ENCODE measurements at regions not wholly inside any gene's neighbourhood (a gene's known extent, or its start where the extent isn't known, plus 50 kb on each side); places are given as distances from the start of the nearest gene placed in this dataset.

- Histone ChIP-seq H3K4me1 (ENCODE audit: control insufficient read depth in 1 of 2, insufficient read depth in 1 of 2, low read depth in 1 of 2, low read length in 1 of 2) (no peaks in the 10 kb centered on the region), H3K4me3 (ENCODE audit: low read depth in 1 of 2, low read length in 1 of 2) (no peak overlapping the region), H3K27ac (no peak overlapping the region), H3K36me3 (no peaks in the 10 kb centered on the region), H3K9me3 (no peaks in the 10 kb centered on the region), H3K27me3 (peaks cover 10% of the 10 kb centered on the region)
- TF ChIP-seq CTCF (IDR thresholded peaks at IDR 0.05) = no peak
Observed at GRCh38 chr2:173468266-173468793, 113.7 kb downstream of the CDCA7 start.

- Histone ChIP-seq H3K27ac (no peak overlapping the region), H3K36me3 (no peaks in the 10 kb centered on the region), H3K9me3 (no peaks in the 10 kb centered on the region), H3K4me1 (ENCODE audit: control insufficient read depth in 1 of 2, insufficient read depth in 1 of 2, low read depth in 1 of 2, low read length in 1 of 2) (no peaks in the 10 kb centered on the region), H3K4me3 (ENCODE audit: low read depth in 1 of 2, low read length in 1 of 2) (no peak overlapping the region), H3K27me3 (peaks cover 25% of the 10 kb centered on the region)
- no peak for TF ChIP-seq CTCF (IDR thresholded peaks at IDR 0.05)
Observed at GRCh38 chr2:173472112-173472511, 117.4 kb downstream of the CDCA7 start.

DNA sequence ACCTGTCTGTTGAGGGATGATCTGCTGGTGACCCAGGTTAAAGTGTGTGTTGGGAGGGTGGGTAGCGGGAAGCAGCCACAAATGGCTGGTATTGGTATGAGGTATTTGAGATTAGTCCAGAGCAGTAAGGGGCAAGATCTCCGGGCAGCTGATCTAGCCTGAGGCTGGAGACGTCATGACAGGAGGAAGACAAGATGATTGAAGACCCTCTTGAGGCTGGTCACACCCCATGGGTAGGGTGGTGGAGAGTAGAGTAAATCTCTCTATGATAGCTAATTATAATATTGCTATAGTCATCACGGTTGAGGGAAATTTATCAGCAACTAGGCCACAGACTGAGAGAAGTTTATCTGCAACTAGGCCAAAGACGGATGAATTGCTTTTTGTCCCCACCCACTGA, 128.5 kb downstream of the CDCA7 start:
- no peaks in the 10 kb centered on the region for H3K4me1 ChIP-seq (ENCODE audit: control insufficient read depth in 1 of 2, insufficient read depth in 1 of 2, low read depth in 1 of 2, low read length in 1 of 2)
- H3K36me3 ChIP-seq = no peaks in the 10 kb centered on the region
- no peak overlapping the region for H3K4me3 ChIP-seq (ENCODE audit: low read depth in 1 of 2, low read length in 1 of 2)
- H3K27ac ChIP-seq = no peak overlapping the region
- no peaks in the 10 kb centered on the region for H3K9me3 ChIP-seq
- no peak for TF ChIP-seq CTCF (IDR thresholded peaks at IDR 0.05)
- peaks cover 2% of the 10 kb centered on the region for H3K27me3 ChIP-seq

DNA sequence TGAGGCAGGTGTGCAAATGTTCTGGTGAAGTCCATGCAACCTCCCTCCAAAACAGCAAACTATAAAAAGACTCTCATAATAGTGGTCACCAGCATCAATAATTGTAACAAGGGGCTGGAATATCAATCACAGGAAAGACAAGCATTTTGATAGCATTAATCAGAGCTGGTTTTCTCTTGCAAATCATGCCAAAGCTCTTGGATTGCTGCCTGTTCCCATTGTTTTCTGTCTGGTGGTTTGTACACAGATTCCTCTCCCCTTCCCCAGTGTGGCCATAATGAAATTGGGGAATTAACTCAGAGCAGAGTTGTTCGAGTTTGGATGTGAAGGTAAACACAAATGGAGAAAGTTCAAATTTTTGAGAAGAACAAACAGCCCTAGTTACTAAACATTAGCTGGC, 134.2 kb downstream of the CDCA7 start:
- Histone ChIP-seq H3K9me3 (no peaks in the 10 kb centered on the region), H3K4me3 (ENCODE audit: low read depth in 1 of 2, low read length in 1 of 2) (no peak overlapping the region), H3K27me3 (peaks cover 15% of the 10 kb centered on the region), H3K4me1 (ENCODE audit: control insufficient read depth in 1 of 2, insufficient read depth in 1 of 2, low read depth in 1 of 2, low read length in 1 of 2) (no peaks in the 10 kb centered on the region), H3K27ac (no peak overlapping the region), H3K36me3 (no peaks in the 10 kb centered on the region)
- TF ChIP-seq CTCF (IDR thresholded peaks at IDR 0.05) = no peak

GRCh38 chr2:173491418-173491817, 136.7 kb downstream of the CDCA7 start:
- H3K4me3 ChIP-seq (ENCODE audit: low read depth in 1 of 2, low read length in 1 of 2) = no peak overlapping the region
- no peaks in the 10 kb centered on the region for H3K4me1 ChIP-seq (ENCODE audit: control insufficient read depth in 1 of 2, insufficient read depth in 1 of 2, low read depth in 1 of 2, low read length in 1 of 2)
- H3K27me3 ChIP-seq = peaks cover 15% of the 10 kb centered on the region
- no peak for TF ChIP-seq CTCF (IDR thresholded peaks at IDR 0.05)
- H3K27ac ChIP-seq = no peak overlapping the region
- no peaks in the 10 kb centered on the region for H3K9me3 ChIP-seq
- H3K36me3 ChIP-seq = no peaks in the 10 kb centered on the region

DNA sequence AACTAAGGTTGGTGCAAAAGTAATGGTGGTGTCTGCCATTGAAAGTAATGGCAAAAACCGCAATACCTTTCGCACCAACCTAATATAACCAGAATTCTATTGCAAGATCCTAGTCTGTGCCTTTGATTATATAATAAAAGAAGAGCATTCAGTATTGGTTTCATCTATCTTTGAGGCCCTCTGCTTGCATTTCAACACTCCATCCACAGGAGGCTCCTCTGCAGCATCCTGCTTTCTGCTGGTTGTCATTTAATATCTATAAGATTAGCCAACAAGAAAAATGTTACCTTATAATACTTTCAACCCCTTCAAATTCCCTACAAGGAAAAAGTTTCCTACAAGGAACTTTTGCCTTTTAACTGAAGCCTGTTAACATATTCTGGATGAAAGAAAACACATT, 139.2 kb downstream of the CDCA7 start:
- H3K27me3 ChIP-seq = peaks cover 5% of the 10 kb centered on the region
- no peak overlapping the region for H3K4me3 ChIP-seq (ENCODE audit: low read depth in 1 of 2, low read length in 1 of 2)
- no peaks in the 10 kb centered on the region for H3K36me3 ChIP-seq
- no peaks in the 10 kb centered on the region for H3K9me3 ChIP-seq
- H3K27ac ChIP-seq = no peak overlapping the region
- TF ChIP-seq CTCF (IDR thresholded peaks at IDR 0.05) = no peak
- no peaks in the 10 kb centered on the region for H3K4me1 ChIP-seq (ENCODE audit: control insufficient read depth in 1 of 2, insufficient read depth in 1 of 2, low read depth in 1 of 2, low read length in 1 of 2)
